LHCN-M2 (cell line): ENCODE measurements at regions not wholly inside any gene's neighbourhood (a gene's known extent, or its start where the extent isn't known, plus 50 kb on each side); places are given as distances from the start of the nearest gene placed in this dataset.
A peak's percentile ranks its signal among the peaks of the same experiment; 100 is the strongest.
"Not testable (repeated sequence)": the region's sequence is repeated elsewhere in the genome, so short reads cannot be mapped to it uniquely, and the experiment has no call there.

Experiments used
- DNase-seq: peaks from one replicate; pipeline ENCODE4 v3.0.0-alpha.2; 2012; ENCODE audit warnings: low read depth

DNA sequence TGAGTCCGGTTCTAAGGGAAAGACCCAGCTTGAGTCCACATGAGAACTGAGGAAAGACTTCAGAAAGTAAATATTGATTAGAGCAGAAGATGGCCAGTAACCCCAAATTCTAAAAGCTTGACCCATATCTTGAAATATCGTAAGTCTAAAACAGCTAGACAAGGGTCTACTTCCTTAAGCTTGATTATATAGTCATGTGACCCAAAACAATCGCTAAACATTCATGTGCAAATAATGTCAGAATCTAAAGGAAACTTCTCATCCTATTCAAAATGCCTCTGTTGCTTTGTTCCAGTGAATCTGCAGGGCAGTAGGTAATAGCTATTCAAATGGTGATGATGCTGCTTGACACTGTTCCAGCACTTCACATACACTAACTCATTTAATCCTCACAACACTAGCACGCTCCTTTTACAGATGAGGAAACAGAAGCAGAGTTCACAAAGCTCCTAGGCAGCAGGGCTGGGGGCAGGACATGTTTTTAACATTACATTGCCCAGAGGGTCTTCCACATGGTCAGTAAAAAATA lies 52.6 kb downstream of the TCF20 start:
- no peak for DNase-seq

DNA sequence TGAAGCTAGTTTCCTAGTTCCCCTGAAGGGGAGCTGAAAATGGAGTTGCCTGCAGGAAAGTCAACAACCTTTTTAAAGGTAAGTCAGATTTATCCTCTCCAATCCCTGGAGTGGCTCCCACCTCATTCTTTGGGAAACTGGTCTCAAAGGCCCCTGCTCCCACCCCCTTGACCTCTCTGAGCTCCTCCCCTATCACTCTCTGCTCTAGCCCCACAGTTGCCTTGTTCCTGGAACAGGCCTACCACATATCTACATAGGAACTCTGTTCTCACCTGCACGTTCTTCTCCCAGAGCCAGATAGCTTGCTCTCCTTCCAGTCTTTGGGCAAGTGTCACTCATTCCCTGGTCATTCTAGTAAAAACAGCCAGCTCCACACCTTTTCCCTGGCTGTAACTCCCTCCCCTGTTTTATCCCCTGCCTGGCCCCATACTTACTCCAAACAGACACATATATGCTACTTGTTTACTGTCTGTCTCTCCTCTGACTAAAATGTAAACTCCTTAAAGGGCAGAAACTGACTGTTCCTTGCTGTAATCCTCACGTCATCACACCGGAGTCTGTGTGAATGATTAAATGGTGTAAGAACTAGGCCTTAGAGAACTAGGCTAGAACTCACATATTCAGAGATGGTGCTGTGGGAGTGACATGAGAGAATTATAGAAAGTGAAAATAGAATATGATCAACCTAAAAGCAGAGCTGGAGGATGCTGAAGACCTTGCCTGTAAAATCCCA lies 53.3 kb downstream of the TCF20 start:
- no peak for DNase-seq

GRCh38 chr22:42214633-42215415 lies 55.6 kb downstream of the TCF20 start:
- DNase-seq, result no peak

DNA sequence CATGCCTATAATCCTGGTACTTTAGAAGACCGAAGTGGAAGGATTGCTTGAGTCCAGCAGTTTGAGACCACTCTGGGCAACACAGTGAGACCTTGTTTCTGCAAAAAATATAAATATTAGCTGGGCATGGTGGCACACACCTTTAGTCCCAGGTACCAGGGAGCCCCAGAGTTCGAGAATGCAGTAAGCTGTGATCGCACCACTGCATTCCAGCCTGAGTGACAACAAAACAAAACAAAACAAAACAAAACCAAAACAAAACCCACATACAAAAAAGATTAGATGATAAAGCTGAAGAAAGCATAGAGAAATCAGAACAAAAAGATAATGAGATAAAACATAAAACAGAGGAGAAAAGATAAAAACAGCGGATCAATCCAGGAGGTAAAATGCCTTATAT lies 62.1 kb downstream of the TCF20 start:
- no peak for DNase-seq

GRCh38 chr22:42207918-42208317 lies 62.5 kb downstream of the TCF20 start:
- no peak for DNase-seq

GRCh38 chr22:42203609-42204008 lies 66.8 kb downstream of the TCF20 start:
- DNase-seq, result no peak

DNA sequence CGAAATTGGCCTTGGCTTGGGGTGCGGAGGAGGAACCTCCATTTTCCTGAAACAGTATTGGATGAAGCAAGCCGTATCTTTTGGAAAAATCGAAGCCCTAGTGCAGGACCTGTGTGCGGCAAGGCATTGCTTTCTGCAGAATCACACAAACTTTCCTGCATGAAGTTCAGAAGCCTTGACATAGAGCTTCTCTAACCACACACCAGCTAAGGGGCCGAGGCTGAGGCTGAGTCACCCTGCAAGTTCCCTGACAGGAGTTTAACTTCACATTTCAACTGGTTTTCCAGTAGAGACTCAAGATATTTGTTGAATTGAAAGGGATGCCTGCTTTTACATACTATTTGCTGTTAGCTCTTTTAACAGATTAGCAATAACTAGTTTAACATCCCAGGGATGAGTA lies 67.8 kb downstream of the TCF20 start:
- DNase-seq, result peak; percentile 40

- no peak for DNase-seq
Measured at GRCh38 chr22:42202048-42202447, 68.4 kb downstream of the TCF20 start.

DNA sequence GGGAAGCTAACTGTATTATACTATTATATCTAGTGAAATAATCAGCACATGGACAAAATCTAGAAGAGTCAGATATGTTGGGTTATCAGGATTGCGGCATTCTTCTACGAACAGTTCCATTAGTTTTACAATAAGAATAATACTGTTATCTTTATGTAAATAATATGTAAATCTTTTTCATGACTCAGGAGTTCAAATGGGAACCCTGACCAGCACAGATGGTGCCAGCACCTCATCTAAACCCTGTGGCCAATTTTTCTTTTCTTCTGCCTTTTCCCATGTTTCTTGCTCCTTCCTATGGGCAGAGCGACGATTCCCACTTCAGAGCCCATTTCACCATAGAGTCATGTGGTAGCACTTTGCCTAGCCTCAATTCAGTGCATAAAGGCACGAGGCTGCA lies 68.4 kb upstream of the CYP2D6 start:
- no peak for DNase-seq

- DNase-seq, result no peak
Measured at GRCh38 chr22:42198226-42198625, 67.6 kb upstream of the CYP2D6 start.

- no peak for DNase-seq
Measured at GRCh38 chr22:42196454-42196853, 65.8 kb upstream of the CYP2D6 start.

- no peak for DNase-seq
Measured at GRCh38 chr22:42194953-42195352, 64.3 kb upstream of the CYP2D6 start.

DNA sequence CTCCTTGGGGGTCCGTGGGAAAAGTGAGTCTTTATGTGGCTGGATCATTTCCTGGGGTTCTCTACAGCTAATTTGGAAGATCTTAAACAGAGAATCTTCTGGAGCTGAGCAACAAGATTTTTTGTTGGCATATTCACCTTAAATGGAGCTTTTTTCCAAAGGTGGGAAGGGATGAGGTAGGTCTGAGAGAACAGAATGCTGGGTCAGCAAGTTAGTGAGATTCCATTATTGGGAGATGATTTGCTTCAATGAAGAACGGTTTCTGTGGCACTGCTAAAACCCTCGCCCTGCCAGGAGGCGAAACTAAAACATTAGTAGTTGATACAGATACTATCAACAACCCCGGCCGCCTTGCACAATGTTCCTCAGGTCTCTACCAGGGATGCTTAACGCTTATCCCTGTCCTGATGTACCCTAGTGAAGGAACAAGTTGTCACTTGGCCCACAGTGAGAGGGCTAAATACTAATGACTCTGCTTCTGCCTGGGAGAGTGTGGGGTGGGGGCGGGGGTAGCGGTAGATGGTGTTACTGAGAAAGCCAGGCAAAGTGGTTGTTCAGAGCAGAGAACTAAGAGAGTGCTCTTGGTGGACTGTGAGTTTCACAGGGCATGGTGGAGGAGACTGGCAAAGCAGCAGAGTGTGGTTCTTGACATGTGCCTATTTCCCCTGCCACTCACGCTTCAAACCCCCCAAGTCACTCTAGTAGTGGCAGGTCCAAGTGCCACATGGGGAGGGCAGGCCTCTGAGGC lies 63.7 kb upstream of the CYP2D6 start:
- no peak for DNase-seq

DNA sequence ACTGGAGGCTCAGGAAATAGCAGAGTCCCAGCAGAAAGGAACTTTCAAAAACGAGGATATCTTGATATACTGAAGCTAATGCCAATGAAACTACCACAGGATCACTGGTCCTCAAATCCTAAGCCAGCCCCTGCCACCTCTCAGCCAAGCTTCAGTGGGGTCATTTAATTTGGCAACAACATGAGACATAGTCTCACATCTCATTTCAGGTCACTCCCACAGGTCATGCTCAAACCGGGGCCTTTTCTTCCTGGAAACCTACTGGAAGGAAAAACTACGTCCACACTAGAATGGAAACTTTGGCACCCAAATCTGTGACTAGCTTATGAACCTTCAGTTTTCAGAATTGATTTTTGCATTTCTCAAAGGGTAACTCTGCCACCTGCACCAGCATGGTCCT lies 61.9 kb upstream of the CYP2D6 start:
- DNase-seq, result no peak

DNA sequence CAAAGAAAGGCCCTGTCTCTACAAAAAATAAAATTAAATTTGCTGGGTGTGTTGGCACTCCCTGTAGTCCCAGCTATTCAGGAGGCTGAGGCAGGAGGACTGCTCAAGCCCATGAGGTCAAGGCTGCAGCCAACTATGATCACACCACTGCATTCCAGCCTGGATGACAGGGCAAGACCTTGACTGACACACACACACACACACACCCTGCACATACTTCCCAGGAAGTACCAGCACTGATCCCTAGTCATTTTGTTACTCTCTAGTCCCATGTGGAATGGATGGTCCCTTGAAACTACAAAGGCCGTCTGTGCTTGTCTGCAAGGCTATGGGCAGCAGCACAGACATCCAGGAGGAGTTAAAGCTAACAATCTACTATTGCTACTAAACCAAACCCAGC lies 59.7 kb upstream of the CYP2D6 start:
- DNase-seq, result peak; percentile 20

DNA sequence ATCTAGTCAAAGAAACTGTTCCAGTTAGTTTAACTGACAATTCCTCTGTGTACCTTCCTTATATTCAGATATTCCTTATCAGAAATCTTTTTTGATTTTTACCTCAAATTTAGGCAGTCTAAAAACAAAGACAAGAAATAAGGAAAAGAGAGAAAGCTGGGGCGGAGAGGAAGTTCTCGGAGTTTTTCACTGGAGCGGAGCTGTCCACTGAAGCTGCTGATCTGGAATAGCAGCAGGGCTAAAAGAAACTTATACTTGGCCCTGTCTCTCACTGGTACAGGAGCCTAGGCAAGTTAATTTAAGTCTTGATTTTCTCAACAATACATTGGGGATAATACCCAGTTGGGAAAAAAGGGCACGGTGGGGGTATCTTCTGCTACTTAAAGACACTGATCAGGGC lies 59.2 kb upstream of the CYP2D6 start:
- DNase-seq, result no peak

DNA sequence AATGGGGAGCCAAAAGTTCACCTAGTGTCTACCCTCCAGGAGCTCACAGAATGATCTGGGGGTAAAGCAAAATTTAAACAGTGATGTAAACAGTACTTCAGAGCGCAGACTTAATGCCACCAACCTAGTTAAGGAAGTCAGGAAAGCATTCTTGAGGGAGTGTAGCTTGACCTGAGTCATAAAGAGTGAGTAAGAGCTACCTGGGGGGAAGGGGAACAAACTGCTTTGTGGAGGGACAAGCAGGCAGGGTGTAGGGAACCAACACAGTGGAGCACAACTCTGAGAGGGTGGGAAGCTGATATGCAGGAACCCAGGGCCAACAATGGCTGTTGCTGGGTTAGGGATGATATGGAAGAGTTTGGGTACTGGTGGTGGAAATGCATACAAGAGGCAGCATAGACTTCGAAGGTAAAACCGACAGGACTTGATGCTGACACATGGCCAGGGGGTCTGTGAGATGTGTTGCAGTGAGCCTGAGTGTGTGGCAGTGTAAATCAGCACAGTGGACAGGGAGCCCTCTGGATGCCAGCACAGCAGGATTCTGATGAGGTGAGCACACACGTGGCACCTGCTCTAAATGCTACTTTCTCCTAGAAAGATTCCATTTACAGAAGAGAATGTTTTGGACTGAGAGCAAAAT lies 58.3 kb upstream of the CYP2D6 start:
- DNase-seq, result peak; percentile 12

GRCh38 chr22:42187646-42188045 lies 57.0 kb upstream of the CYP2D6 start:
- no peak for DNase-seq

DNA sequence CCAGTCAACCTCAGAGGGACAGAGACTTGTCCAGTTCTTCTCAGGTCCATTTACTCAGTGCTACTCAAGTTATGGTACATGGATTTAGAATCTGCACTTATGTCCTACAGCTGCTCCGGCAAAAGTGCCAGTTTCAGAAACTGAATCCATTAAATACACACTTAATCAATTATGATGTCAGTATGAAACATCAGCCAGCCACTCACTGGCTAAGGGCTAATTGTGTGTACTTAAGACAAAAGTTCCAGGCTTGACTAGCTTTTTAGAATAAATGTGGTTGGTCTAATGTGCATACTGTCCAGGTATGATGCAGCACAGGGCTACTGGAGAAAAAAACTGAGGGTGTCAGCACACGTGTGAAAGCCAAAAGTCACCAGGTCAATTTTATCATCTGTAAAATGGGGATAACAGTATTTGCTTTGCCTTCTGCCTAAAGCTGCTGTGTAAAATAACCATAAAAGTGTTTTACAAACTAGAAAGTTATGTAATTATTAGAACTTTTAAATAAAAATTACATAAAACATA lies 55.4 kb upstream of the CYP2D6 start:
- no peak for DNase-seq

DNA sequence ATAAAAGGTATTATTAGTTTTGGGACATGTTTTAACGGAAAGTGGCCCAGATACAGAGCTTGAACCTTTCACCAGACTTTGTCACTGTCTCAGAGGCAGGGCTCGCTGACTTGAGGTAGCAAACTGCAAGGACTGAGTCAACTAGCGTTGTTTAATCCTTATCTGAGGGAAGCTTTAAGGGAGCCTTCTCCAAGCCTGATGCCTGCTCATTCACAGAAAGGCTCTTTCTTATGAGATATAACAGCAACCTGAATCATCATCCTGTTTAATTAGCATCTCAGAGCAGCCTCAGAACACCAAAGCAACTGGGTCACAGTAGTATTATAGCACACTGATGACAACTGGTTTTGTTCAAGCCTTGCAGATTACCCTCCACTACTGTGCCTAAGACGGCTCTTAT lies 54.2 kb upstream of the CYP2D6 start:
- no peak for DNase-seq

DNA sequence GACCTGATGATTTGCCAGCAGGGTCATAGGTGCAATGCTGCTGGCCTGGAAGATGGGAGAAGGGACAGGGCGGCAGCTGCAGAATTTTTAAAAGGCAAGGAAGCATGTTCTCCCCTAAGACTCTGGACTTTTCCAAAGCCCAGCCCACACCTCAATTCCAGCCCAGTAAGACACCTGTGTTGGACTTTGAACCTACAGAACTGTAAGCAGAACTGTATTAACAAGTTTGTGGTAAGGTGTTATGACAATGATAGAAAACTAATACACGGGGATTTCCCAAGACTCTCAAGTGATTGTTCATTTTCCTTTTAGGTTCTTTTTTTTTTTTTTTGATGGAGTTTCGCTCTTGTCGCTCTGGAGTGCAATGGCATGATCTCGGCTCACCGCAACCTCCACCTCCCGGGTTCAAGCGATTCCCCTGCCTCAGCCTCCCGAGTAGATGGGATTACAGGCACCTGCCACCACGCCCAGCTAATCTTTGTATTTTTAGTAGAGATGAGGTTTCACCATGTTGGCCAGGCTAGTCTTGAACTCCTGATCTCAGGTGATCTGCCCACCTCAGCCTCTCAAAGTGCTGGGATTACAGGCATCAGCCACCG lies 53.0 kb upstream of the CYP2D6 start:
- not testable (repeated sequence) for DNase-seq
